Mesendoderm (in vitro differentiated cells): ENCODE measurements at regions not wholly inside any gene's neighbourhood (a gene's known extent, or its start where the extent isn't known, plus 50 kb on each side); places are given as distances from the start of the nearest gene placed in this dataset.
"Not testable (repeated sequence)": the region's sequence is repeated elsewhere in the genome, so short reads cannot be mapped to it uniquely, and the experiment has no call there.

Experiments used
- DNase-seq: peaks from one replicate; pipeline ENCODE4 v3.0.0; 2013
- H2AK5ac ChIP-seq: 2 replicates; pipeline ENCODE4 v1.6.1; 2013; ENCODE audit warnings: low read length, inconsistent platforms
- H2BK120ac ChIP-seq: 2 replicates; pipeline ENCODE4 v1.6.1; 2013; ENCODE audit warnings: low read depth, mild to moderate bottlenecking, low read length, moderate library complexity, mixed read lengths
- H2BK15ac ChIP-seq: replicated peaks from 2 replicates; pipeline ENCODE4 v1.6.1; 2013; ENCODE audit warnings: low read depth, mild to moderate bottlenecking, moderate library complexity
- H2BK5ac ChIP-seq: 2 replicates; pipeline ENCODE4 v1.6.1; 2013; ENCODE audit warnings: low read length, inconsistent platforms
- H3K18ac ChIP-seq: 2 replicates; pipeline ENCODE4 v1.6.1; 2013; ENCODE audit warnings: mild to moderate bottlenecking, low read length, mixed read lengths
- H3K23ac ChIP-seq: one replicate; pipeline ENCODE4 v1.6.1; 2013; ENCODE audit warnings: low read length
- H3K27ac ChIP-seq: 2 replicates; pipeline ENCODE4 v1.5.1; 2013; ENCODE audit warnings: low read depth, mild to moderate bottlenecking, inconsistent platforms, low read length, moderate library complexity
- H3K27me3 ChIP-seq: 2 replicates; pipeline ENCODE4 v1.6.1; 2013; ENCODE audit warnings: low read length, control low read depth, mild to moderate bottlenecking, inconsistent platforms; ENCODE audit not compliant: insufficient read depth, poor library complexity
- H3K36me3 ChIP-seq: 2 replicates; pipeline ENCODE4 v1.6.1; 2013; ENCODE audit warnings: low read length, inconsistent platforms; ENCODE audit not compliant: control insufficient read depth, insufficient read depth
- H3K4ac ChIP-seq: one replicate; pipeline ENCODE4 v1.6.1; 2013; ENCODE audit warnings: low read depth, mild to moderate bottlenecking, low read length, moderate library complexity
- H3K4me1 ChIP-seq: 2 replicates; pipeline ENCODE4 v1.6.1; 2013; ENCODE audit warnings: low read depth, low read length, inconsistent platforms; ENCODE audit not compliant: control insufficient read depth
- H3K4me2 ChIP-seq: 2 replicates; pipeline ENCODE4 v1.6.1; 2013; ENCODE audit warnings: low read length
- H3K4me3 ChIP-seq: 2 replicates; pipeline ENCODE4 v1.5.1; 2013; ENCODE audit warnings: mild to moderate bottlenecking, low read length
- H3K56ac ChIP-seq: one replicate; pipeline ENCODE4 v1.6.1; 2013; ENCODE audit warnings: low read length
- H3K79me1 ChIP-seq: 2 replicates; pipeline ENCODE4 v1.6.1; 2013; ENCODE audit warnings: low read length, inconsistent platforms
- H3K79me2 ChIP-seq: 2 replicates; pipeline ENCODE4 v1.6.1; 2013; ENCODE audit warnings: mild to moderate bottlenecking, low read length; ENCODE audit not compliant: control insufficient read depth, insufficient read depth
- H3K9ac ChIP-seq: 2 replicates; pipeline ENCODE4 v1.6.1; 2013; ENCODE audit warnings: low read length, inconsistent platforms
- H4K5ac ChIP-seq: one replicate; pipeline ENCODE4 v1.6.1; 2013; ENCODE audit warnings: low read length
- H4K8ac ChIP-seq: one replicate; pipeline ENCODE4 v1.6.1; 2013; ENCODE audit warnings: low read depth, mild to moderate bottlenecking, control low read depth, low read length, moderate library complexity
- WGBS: extraction: QIAGEN DNeasy Blood & Tissue Kit; methylation state at CpG from one replicate; pipeline ENCODE4 v1.1.7; 2013; ENCODE audit warnings: low lambda C conversion rate, missing lambda C conversion rate; ENCODE audit not compliant: insufficient coverage; ENCODE audit errors: extremely low coverage; 5-methylcytosine and 5-hydroxymethylcytosine counted together

DNA sequence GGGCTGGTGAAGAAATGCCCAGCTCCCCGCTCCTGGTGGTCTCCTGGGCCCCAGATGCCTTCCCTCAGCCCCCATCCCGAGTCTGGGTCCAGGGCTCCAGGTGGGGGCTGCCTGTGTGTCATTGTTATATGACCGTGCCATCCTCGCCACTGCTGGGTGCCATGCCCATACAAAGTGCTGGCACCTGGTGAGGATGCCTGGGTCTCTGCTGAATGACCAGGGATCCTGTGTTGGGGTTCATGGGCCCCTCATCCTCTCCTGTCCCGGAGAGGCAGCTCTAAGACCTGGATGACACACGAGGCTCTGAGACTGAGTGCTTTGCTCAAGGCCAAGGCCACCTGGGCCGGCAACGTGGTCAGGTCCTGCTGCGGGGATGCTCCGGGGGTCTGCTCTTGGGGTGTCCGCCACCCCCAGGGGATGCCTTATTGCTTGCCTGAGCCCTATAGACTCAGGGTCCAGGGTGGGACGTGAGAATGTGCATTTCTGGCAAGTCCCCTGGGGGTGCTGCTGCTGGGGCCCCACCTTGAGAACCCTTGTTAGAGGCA lies 206.9 kb downstream of the LAT start:
- not testable (repeated sequence) for H3K4me3 ChIP-seq, DNase-seq
- WGBS: no CpG with 5 or more reads among the region's 12 CpGs

DNA sequence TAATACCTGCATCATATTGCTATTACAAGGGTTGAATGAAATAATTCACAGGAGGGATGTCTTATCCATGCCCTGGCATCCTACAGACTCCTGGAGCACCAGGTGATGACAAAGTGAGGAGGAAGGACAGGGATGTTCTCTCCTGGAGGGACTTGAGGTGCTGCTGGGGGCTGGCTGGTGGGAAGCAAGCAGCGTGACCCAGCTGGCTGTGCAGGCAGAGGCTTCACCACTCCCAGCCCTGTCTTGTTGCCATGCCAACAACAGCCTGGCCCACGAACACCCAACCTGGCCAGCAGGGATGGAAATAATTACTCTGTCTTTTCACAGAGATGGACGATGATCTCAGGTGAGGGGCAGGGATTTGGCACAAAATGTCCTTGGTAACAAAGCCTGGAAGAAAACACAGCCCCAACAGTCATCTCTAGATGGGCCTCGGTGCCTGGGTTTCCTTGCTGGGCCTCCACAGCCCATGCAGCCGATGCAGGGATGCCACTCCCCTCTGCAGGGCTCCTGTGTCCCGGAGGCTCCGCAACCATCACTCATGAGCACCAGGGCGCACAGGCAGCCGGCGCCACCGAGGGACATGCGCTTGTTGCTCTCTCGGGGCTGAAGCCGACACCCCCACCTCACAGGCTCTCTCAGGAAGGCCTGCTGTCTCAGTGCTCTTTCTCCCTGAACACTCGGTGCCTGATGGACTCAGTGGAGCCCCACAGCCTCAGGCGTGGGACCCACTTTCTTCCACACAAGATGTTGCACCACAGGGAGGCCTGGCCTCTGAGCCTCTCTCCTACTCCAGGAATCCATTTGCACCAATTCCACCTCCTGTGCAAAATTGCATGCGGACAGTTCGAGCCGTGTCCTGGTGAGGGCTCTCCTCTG lies 205.9 kb downstream of the LAT start:
- not testable (repeated sequence) for H3K27me3 ChIP-seq, H3K18ac ChIP-seq, DNase-seq, H3K79me2 ChIP-seq, H3K4me2 ChIP-seq, H2BK15ac ChIP-seq, H3K4me3 ChIP-seq, H4K5ac ChIP-seq, H3K27ac ChIP-seq, H4K8ac ChIP-seq, H2BK5ac ChIP-seq, H3K36me3 ChIP-seq, H3K23ac ChIP-seq, H2AK5ac ChIP-seq, H3K56ac ChIP-seq, H3K9ac ChIP-seq, H3K4ac ChIP-seq, H3K79me1 ChIP-seq, H3K4me1 ChIP-seq, H2BK120ac ChIP-seq
- WGBS: no CpG with 5 or more reads among the region's 19 CpGs

More for the DNA sequence above, 206.9 kb downstream of the LAT start:
- not testable (repeated sequence) for H2AK5ac ChIP-seq, H4K5ac ChIP-seq, H3K56ac ChIP-seq, H3K79me2 ChIP-seq, H2BK120ac ChIP-seq, H3K23ac ChIP-seq, H3K9ac ChIP-seq, H2BK15ac ChIP-seq, H3K79me1 ChIP-seq, H3K18ac ChIP-seq, H3K27me3 ChIP-seq, H3K4me1 ChIP-seq, H3K4ac ChIP-seq, H2BK5ac ChIP-seq, H4K8ac ChIP-seq, H3K36me3 ChIP-seq, H3K27ac ChIP-seq, H3K4me2 ChIP-seq

DNA sequence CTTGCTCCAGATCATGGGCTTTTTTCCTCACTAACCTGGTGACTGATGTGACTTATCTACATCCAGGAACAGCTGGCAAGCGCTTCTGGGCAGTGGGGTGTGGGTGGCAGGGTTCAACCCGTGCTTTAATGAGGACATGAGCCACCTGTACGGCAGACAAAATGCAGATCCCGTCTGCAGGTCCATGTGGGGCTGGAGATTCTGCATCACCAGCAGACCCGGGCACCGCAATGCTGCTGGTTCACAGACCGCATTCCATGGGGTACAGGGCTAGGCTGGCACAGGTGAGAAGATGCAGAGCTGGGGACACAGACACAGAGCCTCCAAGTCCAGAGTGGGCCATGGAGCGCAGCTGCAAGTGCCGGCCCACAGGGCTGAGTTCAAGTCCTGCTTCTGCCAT lies 204.0 kb downstream of the LAT start:
- not testable (repeated sequence) for H3K4me3 ChIP-seq, H3K79me1 ChIP-seq, H4K8ac ChIP-seq, H3K36me3 ChIP-seq, H2AK5ac ChIP-seq, H4K5ac ChIP-seq, H3K4ac ChIP-seq, H2BK5ac ChIP-seq, H3K56ac ChIP-seq, H3K27ac ChIP-seq, H3K23ac ChIP-seq, DNase-seq, H3K9ac ChIP-seq, H3K18ac ChIP-seq, H3K27me3 ChIP-seq, H3K4me2 ChIP-seq, H2BK15ac ChIP-seq, H3K4me1 ChIP-seq, H3K79me2 ChIP-seq, H2BK120ac ChIP-seq
- no CpG with 5 or more reads among the region's 9 CpGs for WGBS

DNA sequence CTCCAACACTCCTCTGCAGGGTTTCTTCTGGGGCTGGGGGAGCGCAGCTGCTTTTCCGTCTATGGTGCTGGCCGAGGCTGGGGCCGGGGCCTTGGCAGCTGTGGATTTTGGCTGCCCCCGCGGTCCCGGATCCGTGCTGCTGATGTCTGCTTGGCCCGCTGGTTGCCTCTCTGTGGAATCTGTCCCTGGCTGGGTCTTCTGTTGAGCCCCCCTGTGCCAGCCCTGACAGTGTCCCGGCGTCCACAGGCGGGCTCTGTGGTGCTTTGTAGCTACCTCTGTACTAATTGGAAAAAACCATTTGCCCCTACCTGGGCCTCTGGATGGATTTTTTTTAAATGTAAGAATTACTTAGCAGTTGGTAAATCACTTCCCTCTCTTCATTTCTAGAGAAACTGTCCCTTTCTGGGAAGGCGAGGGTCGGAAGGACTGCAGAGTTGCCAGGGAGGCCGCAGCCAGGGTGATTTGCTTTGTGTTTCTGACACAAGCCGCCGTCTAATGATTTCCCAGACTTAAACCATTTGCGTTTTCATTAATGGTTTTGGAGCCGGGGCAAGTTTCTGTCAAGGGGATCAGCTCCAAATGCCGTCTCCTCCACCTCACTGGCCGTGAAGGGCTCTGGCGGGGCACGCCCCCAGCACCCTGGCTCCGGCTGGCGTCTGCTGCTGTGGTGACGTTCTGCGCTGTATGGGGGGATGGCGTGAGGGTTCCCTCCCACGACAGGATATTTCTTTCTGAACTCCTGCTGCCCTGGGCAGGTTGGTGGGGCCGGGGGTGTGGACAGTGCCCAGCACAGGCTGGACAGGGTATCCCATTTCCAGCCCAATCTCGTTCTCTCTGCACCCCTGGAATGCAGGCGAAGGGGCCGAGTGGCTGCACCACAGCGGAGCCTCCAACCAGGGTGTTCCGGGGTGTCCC lies 201.7 kb downstream of the LAT start:
- H3K4ac ChIP-seq, H2BK5ac ChIP-seq, H3K56ac ChIP-seq, H4K5ac ChIP-seq, H2BK15ac ChIP-seq, H3K9ac ChIP-seq, H3K79me1 ChIP-seq, H3K27ac ChIP-seq, H3K4me1 ChIP-seq, H3K79me2 ChIP-seq, H3K23ac ChIP-seq, H3K4me2 ChIP-seq, H3K4me3 ChIP-seq, H3K36me3 ChIP-seq, DNase-seq, H2AK5ac ChIP-seq, H3K18ac ChIP-seq, H4K8ac ChIP-seq, H2BK120ac ChIP-seq, H3K27me3 ChIP-seq: not testable (repeated sequence)
- no CpG with 5 or more reads among the region's 35 CpGs for WGBS

DNA sequence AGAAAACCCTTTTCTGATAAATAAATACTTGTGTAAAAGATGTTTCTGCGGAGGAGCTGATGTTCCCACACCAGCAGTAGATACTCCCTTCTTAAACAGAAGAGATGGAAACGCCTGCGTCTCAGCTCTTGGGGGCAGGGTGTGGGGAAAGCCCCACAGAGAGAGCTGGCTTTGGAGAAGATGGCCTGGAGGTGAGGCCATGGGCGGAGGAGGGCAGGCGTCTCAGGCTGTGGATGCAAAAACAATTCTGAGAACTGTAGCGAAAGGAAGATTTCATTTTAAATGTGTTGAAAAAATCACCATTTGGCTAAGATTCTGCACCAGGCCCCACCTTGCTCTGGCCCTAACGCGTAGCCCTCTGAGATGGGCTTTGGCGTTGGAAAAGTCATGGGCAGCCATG lies 201.0 kb downstream of the LAT start:
- DNase-seq, H3K18ac ChIP-seq, H3K9ac ChIP-seq, H3K56ac ChIP-seq, H3K79me2 ChIP-seq, H3K4me3 ChIP-seq, H4K5ac ChIP-seq, H3K4me2 ChIP-seq, H3K27ac ChIP-seq, H3K23ac ChIP-seq, H3K4me1 ChIP-seq, H3K36me3 ChIP-seq, H2AK5ac ChIP-seq, H3K4ac ChIP-seq, H3K27me3 ChIP-seq, H2BK5ac ChIP-seq, H2BK120ac ChIP-seq, H3K79me1 ChIP-seq, H4K8ac ChIP-seq, H2BK15ac ChIP-seq: not testable (repeated sequence)
- whole genome bisulfite sequencing: no CpG with 5 or more reads among the region's 9 CpGs
